Stimulated activated CD4-positive, alpha-beta T cell treated with anti-CD3 and anti-CD28 coated beads, Interleukin-1b, Interleukin-23, amount 100 ng/mL, for 48 hours (primary cell): ENCODE measurements at regions not wholly inside any gene's neighbourhood (a gene's known extent, or its start where the extent isn't known, plus 50 kb on each side); places are given as distances from the start of the nearest gene placed in this dataset.
"Not testable (repeated sequence)": the region's sequence is repeated elsewhere in the genome, so short reads cannot be mapped to it uniquely, and the experiment has no call there.

Source experiments
- DNase-seq: peaks from one replicate; pipeline ENCODE4 v3.0.0-alpha.2; 2020

DNA sequence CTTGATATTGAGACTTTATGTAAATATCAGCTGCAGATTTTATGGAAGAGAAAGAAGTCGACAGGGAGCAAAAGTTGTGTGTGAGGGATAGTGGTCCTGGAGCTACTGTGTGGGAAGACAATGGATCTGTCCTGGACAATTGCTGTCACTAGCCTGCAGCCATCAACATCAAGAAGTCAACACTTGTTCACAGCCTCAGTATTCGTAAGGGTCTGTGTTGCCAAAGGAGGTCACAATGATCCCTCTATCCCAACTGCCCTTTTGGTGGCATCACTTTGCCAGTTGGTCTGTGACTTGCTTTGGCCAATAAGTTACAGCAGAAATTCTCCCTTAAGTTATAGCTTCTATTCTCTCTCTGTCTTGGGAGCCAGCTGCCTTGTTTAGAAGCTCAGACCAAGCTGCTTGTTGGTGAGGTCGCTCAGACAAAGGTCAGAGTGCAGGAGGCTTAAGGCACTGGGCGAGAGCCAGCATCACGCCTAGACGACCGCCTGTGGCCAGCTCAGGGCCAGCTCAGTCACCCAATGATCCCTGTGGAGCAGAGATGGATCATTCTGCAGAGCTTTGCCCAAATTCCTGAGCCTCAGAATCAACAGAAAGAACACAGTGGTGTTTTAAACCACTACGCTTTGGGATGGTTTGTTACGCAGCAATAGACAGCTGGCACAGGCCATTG is 134.9 kb downstream of the RHOU start:
- no peak for DNase-seq

DNA sequence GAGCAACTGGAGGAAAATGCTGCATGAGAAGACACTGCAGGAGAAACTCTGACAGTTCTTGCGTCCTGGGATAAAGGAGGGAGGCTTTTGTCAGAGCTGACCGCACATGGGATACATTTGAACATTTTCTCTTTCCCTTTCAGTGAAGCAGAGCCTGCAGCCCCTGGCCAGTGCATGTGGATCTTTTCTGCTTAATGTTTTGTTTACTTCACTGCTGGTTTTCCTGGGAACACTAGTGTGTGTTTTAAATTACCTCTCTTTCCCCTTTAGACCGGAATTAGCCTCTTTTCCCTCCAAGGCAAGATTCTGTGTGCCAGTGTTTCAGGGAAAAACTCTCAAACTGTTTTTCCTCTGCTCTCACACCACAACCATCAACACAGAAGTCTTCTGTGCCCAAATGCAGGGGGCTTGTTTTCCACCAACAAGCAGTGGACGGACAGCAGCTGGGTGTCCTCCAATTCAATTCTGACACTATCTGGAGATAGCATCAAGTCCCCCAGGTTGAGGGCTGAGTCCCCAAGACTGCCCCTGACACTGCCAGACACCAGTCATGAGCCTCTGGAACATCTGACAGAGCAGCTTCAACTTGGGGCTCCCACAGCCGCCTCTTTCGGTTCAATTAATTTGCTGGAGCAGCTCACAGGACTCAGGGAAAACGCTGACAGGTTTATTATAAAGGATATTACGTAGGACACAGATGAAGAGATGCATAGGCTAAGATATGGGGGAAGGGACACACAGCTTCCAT is 136.2 kb downstream of the RHOU start:
- no peak for DNase-seq

DNA sequence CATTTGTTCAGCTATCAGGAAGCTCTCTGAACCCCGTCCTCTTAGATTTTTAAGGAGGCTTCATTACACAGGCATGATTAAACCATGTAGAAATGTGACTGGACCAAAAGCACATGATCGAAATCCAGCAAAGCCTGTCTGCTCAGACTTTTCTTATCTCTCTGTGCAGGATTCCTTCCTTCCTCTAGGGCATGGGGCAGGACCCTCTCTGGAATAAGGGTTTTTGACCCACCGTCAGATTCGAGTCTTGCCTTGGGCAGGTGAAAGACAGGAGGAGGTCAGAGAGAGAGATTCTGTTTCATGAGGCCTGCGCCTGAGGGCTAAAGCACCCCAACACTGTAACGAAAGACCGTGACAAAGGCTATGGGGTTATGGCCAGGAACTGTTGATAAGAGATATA is 136.8 kb downstream of the RHOU start:
- DNase-seq: no peak

DNA sequence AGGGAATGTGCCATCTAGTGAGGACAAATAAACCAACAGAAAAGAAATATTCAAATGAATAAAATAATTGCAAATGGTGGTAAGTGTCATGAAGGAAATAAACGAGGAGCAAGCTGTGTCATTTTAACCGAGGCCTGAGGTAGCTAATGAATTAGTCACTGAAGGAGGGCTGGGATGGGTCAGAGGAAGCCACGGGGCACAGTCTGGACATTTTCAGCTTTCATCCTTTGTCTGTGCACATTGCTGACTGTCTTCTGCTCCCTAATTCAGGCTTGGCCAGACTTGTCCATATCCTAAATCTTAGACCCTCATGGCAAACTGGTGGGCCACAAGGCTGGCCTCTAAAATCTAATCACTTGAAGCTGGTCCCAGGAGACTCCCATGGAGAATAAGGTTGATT is 138.4 kb downstream of the RHOU start:
- no peak for DNase-seq

DNA sequence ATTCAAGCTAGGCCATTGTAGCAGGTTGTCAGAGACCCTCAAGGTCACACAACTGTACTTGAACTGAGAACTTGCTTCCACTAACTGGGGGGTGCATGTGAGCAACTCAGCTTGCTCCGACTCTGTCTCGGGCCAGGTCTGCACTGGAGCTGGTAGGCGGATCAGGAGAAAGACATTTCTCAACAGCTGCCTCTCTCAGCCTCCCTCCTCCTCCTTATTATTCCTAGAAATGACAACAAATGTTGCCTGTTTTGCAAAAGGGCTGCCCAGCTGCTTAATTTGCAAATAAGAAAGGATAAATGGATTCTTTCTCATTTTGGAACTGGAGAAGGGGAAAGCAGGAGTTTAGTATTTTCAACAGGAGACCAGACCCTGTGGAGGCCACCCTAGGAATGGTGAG is 140.5 kb downstream of the RHOU start:
- DNase-seq: no peak

DNA sequence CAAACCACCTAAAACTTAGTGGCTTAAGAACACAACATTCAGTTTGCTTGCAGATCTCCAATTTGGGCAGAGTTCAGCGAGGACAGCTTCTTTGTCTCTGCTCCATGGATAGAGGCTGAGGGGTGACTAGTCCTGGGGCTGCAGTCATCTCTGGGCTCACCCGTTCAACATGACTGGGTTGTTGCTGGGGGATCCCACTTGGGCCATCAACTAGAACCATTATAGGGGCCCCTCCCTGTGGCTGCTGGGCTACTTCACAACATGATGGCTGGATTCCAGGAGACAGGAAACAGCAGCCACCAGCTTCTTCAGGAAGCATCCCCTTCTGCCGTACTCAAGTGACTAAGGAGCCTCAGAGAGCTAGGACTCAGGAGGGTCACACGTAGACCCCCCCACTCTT is 140.9 kb downstream of the RHOU start:
- DNase-seq: no peak

DNA sequence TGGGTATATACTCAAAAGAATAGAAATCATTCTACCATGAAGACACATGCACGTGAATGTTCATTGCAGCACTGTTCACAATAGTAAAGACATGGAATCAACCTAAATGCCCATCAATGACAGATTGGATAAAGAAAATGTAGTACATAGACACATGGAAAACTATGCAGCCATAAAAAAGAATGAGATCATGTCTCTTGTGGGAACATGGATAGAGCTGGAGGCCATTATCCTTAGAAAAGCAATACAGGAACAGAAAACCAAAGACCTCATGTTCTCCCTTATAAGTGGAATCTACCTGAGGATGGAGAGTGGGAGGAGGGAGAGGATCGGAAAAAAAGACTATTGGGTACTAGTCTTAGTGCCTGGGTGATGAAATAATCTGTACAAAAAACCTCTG is 143.9 kb downstream of the RHOU start:
- no peak for DNase-seq

DNA sequence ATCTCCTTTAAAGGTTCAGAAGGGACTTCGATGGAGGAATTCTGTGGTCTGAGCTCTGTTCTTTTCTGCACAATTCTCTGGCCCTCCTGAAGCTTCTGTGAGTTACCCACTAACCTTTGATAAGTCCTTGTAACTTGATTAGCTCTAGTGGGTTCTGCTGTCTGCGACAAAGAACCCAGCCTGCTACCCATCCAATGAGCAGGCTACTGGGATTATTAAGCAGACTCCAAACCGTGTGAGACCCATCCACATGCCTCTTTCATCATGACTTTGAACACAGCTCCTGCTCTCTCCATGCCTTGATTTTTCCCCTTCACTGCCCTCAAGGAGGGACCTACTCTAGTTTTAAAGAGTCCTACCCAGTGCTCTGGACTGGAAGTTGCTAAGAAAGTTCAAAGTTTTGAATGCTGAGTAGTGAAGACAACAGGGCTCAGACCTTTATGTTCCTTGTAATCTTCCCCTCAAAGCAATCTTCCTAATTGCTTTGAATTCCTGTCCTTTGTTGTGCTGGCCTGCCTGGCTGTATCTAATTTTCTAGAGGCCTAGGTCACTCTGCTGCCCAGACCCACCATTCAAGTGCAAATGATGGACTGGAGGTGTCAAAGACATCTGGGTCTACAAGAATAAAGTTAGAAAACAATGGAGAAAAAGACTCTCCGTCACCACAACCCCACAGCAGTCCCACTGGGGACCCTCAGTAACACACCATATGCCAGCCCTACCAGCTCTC is 146.9 kb downstream of the RHOU start:
- DNase-seq: no peak

DNA sequence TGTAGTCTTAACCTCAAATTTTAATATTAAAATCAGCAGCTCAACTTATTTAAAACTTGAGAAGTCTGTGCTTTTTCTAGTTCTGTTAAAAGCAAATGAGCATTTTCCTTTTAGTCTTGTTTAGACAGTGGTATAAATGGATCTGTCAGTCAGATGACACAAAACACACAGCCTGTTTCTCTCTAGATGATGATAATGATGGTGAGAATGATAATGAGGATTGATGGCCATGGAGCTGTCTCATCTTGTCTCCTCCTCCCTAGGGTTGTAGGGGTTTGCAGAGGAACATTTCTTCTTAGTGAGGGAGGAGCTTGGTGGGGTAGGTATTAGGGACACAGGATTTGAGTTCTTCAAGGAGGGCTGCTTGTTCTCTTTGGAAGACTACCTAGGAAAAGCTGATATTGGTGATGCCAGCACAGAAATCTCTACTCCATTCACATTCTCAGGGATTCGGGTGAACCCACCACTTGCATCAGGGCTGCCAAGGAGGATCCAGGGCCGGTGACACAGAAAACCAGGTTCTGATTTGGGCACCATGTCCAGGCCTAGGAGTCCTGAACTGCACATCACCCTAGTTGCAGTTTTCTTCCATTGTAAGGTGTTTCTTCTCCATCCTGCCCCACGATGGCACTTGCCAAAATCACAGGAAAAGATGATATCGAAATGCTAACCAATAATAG is 147.6 kb downstream of the RHOU start:
- DNase-seq: no peak

DNA sequence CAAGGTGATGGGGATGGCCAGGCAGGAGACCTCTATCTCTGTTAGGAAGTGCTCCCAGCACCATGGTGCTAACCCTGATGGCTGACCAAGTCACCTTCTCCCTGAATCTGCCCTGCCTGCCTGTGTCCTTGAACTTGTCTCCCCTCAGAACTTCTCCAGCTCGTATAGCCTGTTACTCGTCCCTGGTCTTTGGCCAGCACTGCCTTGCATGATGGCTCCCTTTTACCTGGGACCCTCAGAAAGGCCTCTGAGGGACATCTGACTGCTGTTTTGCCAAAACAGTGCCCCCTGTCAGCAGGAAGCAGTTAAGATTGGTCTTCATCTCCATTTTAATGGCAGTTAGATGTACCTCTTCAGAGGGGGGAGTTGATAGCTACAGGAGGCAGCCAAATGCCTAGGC is 148.3 kb downstream of the RHOU start:
- DNase-seq: no peak

DNA sequence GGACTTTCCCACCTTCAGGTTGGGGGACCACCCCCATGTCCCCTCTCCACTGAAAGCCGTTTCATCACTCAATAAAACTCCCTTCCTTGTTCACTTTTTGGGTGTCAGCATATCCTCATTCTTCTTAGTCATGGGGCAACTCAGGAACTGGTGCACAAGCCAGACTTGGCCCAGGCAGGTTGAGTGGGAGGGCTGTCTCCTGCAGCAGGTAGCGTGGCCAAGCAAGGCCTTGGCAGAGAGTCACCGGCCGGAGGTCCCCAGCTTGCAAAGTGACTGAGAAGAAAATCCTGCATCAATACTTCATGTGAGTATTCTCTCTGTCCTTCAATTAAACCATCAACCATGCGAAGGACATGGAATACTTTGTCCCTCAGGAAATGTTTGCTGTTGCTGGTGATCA is 148.9 kb downstream of the RHOU start:
- DNase-seq: no peak

DNA sequence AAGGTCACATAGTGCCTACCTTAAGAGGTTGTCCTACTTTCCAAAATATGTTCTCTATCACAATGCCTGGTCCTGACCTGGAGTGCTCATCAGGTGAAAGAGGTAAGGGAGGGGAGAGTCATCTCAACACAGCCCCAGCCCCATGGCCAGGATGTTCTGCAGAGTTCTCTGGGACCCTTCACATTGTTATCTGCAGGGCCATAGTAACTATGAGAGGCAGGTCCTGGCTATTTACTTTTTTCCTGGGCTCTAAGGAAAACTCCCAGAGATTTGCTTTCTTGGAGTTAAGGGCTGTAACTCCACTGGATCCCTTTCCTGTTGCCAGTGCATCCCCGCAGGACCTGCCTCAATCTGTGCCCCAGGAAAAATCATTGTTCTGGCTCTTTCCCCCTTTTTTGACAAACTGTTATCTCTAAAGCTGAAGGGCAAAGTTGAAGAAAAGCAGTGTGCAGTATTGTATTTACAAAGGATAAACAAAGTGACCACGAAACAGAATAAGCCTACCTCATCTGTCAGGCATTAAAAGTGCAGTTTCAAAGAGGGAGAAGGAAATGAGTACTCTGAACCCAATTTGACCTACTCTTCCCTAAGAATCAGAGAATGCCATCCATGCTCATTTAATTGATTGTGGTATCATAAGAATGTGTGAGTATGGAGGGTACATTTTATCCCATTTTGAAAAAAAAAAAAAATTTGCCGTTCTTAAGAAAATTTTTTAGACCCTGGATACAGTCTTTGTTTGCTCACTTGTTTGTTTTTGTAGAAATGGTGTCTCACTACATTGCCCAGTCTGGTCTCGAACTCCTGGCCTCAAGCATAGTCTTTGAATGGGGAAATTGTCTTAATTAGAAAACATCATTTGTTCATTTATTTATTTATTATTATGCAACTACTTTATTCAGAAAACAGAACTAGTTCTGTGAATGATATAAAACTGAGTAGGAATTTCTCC is 149.6 kb downstream of the RHOU start:
- DNase-seq: no peak

DNA sequence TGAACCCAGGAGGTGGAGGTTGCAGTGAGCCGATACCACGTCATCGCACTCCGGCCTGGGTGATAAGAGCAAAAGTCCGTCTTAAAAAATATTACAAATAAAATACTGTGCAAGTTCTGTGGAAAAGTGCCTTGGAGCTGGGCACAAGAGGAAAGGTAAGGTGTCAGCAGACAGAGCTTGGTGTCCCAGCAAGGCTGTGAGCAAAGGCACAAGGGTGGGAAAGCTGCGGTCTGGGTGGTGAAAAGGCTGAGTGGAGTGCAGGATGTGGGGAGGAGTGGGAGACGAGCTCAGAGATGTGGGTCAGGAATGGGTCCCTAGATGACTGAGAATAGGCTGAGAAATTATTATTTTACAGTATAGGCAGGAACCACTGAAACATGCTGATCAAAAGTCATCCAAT is 150.6 kb downstream of the RHOU start:
- DNase-seq: no peak

DNA sequence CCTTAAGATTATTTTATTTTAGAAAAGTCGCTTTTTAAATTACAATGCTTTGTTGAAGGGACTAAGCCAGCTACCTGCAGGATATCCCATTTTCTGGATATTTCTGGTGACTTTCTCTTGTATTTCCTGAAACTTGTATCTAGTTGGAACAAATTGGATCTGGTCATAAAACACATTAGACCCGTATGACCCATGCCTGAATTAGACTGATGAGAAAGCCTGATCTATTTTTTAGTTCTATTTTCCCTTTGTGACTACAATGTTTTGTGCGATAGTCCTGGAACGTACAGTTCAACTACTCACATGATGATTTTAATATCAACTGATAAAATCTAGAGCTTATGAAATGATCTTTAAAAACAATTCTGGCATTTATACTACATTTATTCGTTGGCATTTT is 151.8 kb downstream of the RHOU start:
- no peak for DNase-seq

DNA sequence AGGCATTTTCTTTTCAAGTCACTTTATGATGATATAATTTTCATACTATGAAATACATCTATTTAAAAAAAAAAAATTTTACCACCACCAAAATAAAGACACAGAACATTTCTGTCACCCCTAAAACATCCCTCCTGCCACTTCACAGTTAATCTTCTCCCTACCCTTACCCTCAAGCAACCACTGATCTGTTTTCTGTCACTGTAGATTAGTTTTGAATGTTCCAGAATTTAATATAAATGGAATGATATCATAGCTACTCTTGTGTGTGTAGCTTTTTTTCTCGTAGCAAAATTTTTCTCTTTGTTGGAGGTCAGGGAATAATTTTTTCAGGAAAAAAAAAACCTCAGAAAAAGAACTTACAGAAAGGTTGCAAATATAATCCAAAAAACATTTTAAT is 152.7 kb downstream of the RHOU start:
- DNase-seq: no peak

DNA sequence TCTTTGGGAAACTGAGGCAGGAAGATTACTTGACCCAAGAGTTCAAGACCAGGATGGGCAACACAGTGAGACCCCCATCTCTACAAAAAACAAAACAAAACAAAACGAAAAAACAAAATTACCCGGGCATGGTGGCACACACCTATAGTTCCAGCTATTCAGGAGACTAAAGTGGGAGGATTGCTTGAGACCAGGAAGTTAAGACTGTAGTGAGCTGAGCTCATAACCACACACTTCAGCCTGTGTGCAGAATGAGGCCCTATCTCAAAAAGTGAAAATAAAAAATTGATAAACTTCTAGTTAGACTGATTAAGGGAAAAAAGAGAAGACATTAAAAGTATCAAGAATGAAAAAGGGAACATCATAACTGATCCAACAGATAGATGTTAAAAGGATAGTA is 154.0 kb downstream of the RHOU start:
- no peak for DNase-seq

DNA sequence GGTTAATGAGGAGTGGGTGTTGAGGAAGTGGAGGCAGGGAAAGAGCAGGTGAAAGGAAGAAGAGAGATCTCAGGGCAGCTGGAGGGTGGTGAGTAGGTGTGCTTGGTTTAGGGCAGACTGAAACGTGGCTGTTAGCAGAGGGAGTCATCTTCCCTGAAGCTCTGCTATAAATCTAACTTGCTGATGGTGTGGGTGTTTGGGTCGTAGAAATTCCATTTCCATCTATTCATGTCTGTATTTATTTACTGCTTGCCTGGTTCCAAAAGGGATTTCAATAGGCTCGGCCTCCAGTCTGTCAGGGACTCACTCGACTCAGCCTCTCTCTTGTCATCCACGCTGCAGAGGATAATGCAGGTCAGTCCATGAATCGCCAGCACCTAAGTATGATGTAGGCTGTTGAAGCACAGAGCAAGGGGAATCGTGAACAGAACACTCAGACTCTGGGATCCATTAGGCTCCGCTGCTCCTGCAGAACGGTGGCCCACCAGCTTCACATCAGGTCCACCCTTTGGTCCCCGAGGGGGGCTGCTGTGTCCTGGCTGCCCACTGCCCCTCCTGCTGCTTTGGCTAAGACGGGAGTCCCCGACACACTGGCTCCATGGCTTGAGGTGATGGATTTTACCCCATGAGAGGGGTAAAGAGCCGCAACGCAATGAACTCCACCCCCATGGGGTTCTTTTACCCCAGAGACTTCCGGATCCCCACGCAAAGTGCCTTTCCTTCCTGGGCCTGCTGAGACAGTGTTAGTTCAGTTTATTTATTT is 156.2 kb downstream of the RHOU start:
- DNase-seq: no peak

DNA sequence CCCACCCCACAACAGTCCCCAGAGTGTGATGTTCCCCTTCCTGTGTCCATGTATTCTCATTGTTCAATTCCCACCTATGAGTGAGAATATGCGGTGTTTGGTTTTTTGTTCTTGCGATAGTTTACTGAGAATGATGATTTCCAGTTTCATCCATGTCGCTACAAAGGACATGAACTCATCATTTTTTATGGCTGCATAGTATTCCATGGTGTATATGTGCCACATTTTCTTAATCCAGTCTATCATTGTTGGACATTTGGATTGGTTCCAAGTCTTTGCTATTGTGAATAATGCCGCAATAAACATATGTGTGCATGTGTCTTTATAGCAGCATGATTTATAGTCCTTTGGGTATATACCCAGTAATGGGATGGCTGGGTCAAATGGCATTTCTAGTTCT is 156.9 kb downstream of the RHOU start:
- DNase-seq: not testable (repeated sequence)

DNA sequence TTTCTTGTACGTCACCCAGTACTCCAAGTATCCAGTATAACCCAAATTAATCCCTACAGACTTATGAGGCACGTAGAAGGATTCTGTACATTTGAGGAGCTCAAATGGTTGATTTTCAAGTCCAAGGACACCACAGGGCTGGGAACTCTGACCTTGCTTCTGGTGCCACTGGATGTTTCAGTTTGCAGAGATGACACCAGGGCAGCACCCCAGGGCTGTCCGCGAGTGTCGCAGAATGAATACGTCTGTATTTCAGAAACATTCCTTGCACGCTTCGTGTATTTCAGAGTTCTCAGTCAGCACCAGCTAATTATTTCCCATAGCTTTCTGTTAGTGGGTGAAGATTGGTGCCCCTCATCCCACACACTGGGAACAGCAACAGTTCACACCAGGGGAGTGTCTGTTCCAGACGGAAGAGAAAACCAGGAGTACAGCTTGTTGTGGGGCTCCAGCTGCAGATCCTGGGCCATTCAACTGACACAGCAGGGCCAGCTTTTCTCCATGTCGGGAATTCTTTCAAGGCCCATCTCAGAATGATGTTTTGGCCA is 159.2 kb downstream of the RHOU start:
- DNase-seq: no peak

DNA sequence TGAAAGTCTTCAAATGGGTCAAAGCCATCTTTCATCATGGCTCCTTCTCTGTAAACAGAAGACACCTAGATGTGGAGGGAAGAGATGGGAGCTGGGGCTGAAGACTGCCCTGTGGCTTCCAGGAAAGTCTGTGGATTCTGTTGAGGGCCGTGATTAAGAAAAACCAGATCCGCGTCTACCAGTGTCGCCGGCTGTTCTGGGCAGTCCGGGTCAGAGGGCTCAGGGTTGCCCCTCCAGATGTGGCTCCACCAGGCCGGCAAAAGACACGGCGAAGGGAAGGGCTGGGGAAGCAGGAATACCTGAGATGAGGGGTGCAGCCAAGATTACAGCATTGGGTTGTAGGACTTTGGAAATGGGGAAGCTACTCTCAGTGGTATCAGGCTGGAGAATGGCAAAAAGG is 162.6 kb downstream of the RHOU start:
- DNase-seq: no peak

DNA sequence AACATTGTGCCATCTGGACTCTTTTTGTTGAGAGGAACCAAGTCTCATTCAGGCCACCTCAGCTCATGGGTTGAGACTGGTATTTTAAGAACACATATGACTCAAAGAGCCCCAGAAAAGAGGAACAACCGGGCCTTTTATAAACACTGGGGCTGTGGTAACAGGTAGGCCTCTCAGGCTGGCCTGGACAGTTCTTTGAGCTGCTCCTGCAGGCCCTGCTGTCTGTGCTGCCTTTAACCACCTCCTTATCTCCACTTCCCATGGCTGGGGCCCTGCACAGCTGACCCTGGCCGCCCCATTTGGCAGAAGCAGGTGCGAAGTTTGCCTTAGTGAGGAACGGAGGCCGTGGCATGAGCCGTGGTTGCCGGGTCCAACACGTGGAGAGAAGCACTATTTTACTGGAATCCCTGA is 163.3 kb downstream of the RHOU start:
- no peak for DNase-seq
